Heart right ventricle (tissue), 16 donors: ENCODE measurements at regions not wholly inside any gene's neighbourhood (a gene's known extent, or its start where the extent isn't known, plus 50 kb on each side); places are given as distances from the start of the nearest gene placed in this dataset.
"Not testable (repeated sequence)": the region's sequence is repeated elsewhere in the genome, so short reads cannot be mapped to it uniquely, and the experiment has no call there.

Experiments
- ATAC-seq, 8 donors: fragments of 200-7000 bp; cut with Tn5 transposase; one replicate each; pipeline ENCODE4 v1.9.1; 2020; ENCODE audit warnings: mild to moderate bottlenecking in 8 of 8, moderate library complexity in 8 of 8, moderate number of reproducible peaks in 1 of 8
- DNase-seq, 2 donors: peaks; one replicate each; pipeline ENCODE4 v3.0.0-alpha.2; 2020
- H3K27ac ChIP-seq, 10 donors: fragments of 200-600 bp; sonication (generic) in 2 of 10; one replicate each; pipeline versions ENCODE4 v1.5.0 to v1.8.0; 2020 to 2022; ENCODE audit warnings: mild to moderate bottlenecking in 3 of 10
- H3K27me3 ChIP-seq, 7 donors: fragments of 200-600 bp; one replicate each; pipeline ENCODE4 v1.8.0; 2021 to 2022; ENCODE audit warnings: mild to moderate bottlenecking in 2 of 7
- H3K36me3 ChIP-seq, 9 donors: fragments of 200-600 bp; sonication (generic) in 1 of 9; one replicate each; pipeline versions ENCODE4 v1.5.0 to v1.8.0; 2020 to 2022; ENCODE audit warnings: mild to moderate bottlenecking in 2 of 9
- H3K4me1 ChIP-seq, 9 donors: fragments of 200-600 bp; sonication (generic) in 1 of 9; one replicate each; pipeline versions ENCODE4 v1.5.0 to v1.8.0; 2020 to 2022; ENCODE audit warnings: mild to moderate bottlenecking in 4 of 9
- H3K4me3 ChIP-seq, 10 donors: fragments of 200-600 bp; sonication (generic) in 2 of 10; one replicate each; pipeline versions ENCODE4 v1.5.0 to v1.8.0; 2020 to 2022; ENCODE audit warnings: mild to moderate bottlenecking in 7 of 10, moderate library complexity in 2 of 10
- H3K9me3 ChIP-seq, 11 donors: fragments of 200-600 bp in 10 of 11; sonication (generic) in 2 of 11; one replicate each; pipeline versions ENCODE4 v1.5.0 to v1.8.0; 2013 to 2022; ENCODE audit warnings: mild to moderate bottlenecking in 2 of 11, control low read depth in 1 of 11, moderate library complexity in 1 of 11
- CTCF ChIP-seq, 9 donors: fragments of 200-600 bp; sonication (generic) in 2 of 9; IDR thresholded peaks; one replicate each; pipeline versions ENCODE4 v1.5.0 to v1.8.0; 2021 to 2022; ENCODE audit warnings: antibody characterized with exemption in 9 of 9, mild to moderate bottlenecking in 5 of 9, moderate library complexity in 1 of 9
- WGBS, 2 donors: extraction: QIAGEN DNeasy Blood & Tissue Kit; methylation state at CpG; one replicate each; pipeline ENCODE4 v1.1.7; 2013; ENCODE audit warnings: inconsistent platforms in 1 of 2; 5-methylcytosine and 5-hydroxymethylcytosine counted together
- intact Hi-C, 10 donors: fragments of 100-400 bp; cut with DNase I; formaldehyde crosslinking; loops; one replicate each; pipeline versions ENCODE4 v1.11.1 to v1.14.2; 2022
- donor health status: Arrhythmogenic right ventricular cardiomyopathy.
- donor health status: ischemic (EF 13 %, LVEDD 7.1; RV severe dilation, severe dysfunction).
- donor health status: healthy with polysubstance abuse.
- donor health status: DM: no; HTN: yes; CAD: no.
- donor health status: DM: no; HTN: no; CAD: no.
- donor health status: ischemic (EF 25% LVEDD 6.9; RV normal size, moderate dysfunction).
- donor health status: ischemic (EF 25% LVEDD 5.7; RV mildly dilated, moderate dysfunction).
- donor health status: healthy.
- donor health status: DM: yes; HTN: yes; CAD: no.
- donor health status: Ischemic cardiomyopathy.
- donor health status: ischemic (EF 35%, LVEDD 5.7; RV mildly dilated, moderate dysfunction).
- donor health status: nonischemic (EF 11% LVEDD 7.7; RV severe dilation, severe dysfunction).
- donor health status: DM: yes; HTN: yes; CAD: no.
- donor health status: PGD.
- donor health status: ischemic (EF 29% LVEDD 5.4; RV normal size, mild dysfunction).
- donor health status: nonischemic (EF 23%, LVEDD 6.1; RV moderate dilation, normal function).

- ATAC-seq (no peak), DNase-seq (no peak)
- no peaks in the 10 kb centered on the region for H3K36me3 ChIP-seq
- TF ChIP-seq CTCF (IDR thresholded peaks at IDR 0.05) = no peak
- WGBS, 2 donors = 85 to 100% methylated on average over 1 of the region's 1 CpG
- H3K27ac ChIP-seq = no peak overlapping the region
- H3K27me3 ChIP-seq = no peaks in the 10 kb centered on the region
- H3K4me1 ChIP-seq = no peaks in the 10 kb centered on the region
- no peak overlapping the region for H3K4me3 ChIP-seq
- H3K9me3 ChIP-seq = no peaks in the 10 kb centered on the region
- intact Hi-C loops = no loop called here
Observed at GRCh38 chrX:22585831-22586230, 313.1 kb downstream of the CBLL2 start.

DNA sequence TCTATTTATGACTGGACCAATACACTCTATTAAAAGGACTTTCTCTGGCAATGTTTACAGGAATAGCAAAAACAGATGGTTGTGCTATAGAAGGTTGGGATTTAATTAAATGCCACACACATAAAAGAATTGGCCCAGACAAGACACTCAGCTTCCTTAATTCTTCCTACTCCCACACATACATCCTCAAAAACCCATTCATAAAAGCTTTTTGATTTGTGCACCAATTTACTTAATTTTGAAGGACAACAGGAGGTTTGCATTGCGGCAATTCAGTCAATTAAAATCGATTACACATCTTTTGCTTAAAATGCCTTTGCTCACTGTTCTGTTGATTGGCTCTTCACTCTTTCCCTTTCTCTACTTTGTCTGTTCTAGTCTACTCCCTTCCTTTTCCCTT lies 317.1 kb downstream of the CBLL2 start:
- TF ChIP-seq CTCF (IDR thresholded peaks at IDR 0.05) = no peak
- no peaks in the 10 kb centered on the region for H3K36me3 ChIP-seq
- ATAC-seq (no peak), DNase-seq (no peak)
- intact Hi-C loops = no loop called here
- H3K4me3 ChIP-seq = no peak overlapping the region
- no peaks in the 10 kb centered on the region for H3K27me3 ChIP-seq
- no peaks in the 10 kb centered on the region for H3K4me1 ChIP-seq
- 69 to 74% methylated on average over 2 of the region's 2 CpGs for WGBS, 2 donors
- H3K9me3 ChIP-seq = no peaks in the 10 kb centered on the region
- H3K27ac ChIP-seq = no peak overlapping the region

DNA sequence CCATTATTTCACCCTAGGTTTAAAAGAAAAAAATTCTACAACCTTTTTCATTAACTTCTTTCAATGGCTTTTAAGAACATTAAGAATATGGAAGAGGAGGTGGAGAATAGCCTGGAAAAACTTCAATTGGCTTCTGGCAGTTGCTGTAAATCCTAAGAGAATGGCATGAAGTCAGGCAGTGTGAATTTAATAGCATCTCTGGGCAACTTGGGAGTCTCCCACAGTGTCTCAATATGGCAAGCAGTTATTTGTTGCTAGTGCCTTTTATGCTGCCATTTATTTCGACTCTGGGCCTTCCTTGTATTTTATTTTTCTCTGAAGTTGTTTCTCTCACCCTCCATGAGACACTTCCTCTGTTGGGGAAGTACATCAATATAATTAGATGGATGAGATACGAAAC lies 322.1 kb downstream of the CBLL2 start:
- no peak overlapping the region for H3K27ac ChIP-seq
- DNase-seq (no peak), ATAC-seq (no peak)
- H3K4me3 ChIP-seq = no peak overlapping the region
- peaks cover 0 to 4% (median 0%) of the 10 kb centered on the region in 11 donors for H3K9me3 ChIP-seq
- H3K36me3 ChIP-seq = no peaks in the 10 kb centered on the region
- no peaks in the 10 kb centered on the region for H3K4me1 ChIP-seq
- no peaks in the 10 kb centered on the region for H3K27me3 ChIP-seq
- intact Hi-C loops = no loop called here
- 64 to 69% methylated on average over 2 of the region's 2 CpGs for WGBS, 2 donors
- TF ChIP-seq CTCF (IDR thresholded peaks at IDR 0.05) = no peak

- 97 to 99% methylated on average over 5 of the region's 5 CpGs for WGBS, 2 donors
- no peak for DNase-seq
Observed at GRCh38 chrX:22603060-22603459, 330.3 kb downstream of the CBLL2 start.

DNA sequence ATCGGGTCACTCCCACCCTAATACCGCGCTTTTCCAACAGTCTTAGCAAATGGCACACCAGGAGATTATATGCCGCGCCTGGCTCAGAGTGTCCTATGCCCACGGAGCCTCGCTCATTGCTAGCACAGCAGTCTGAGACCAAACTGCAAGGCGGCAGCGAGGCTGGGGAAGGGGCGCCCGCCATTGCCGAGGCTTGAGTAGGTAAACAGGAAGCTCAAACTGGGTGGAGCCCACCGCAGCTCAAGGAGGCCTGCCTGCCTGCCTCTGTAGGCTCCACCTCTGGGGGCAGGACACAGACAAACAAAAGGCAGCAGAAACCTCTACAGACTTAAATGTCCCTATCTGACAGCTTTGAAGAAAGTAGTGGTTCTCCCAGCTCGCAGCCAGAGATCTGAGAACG lies 336.7 kb downstream of the CBLL2 start:
- ATAC-seq, intact Hi-C loops, H3K27ac ChIP-seq, H3K9me3 ChIP-seq, H3K4me1 ChIP-seq, H3K36me3 ChIP-seq, H3K4me3 ChIP-seq, H3K27me3 ChIP-seq, DNase-seq: not testable (repeated sequence)
- 95 to 97% methylated on average over 15 of the region's 15 CpGs for WGBS, 2 donors

More at GRCh38 chrX:22603060-22603459, 330.3 kb downstream of the CBLL2 start:
- H3K27ac ChIP-seq = no peak overlapping the region
- no peak for ATAC-seq
- H3K27me3 ChIP-seq = no peaks in the 10 kb centered on the region
- intact Hi-C loops = no loop called here
- no peak overlapping the region for H3K4me3 ChIP-seq
- peaks cover 0 to 4% (median 0%) of the 10 kb centered on the region in 11 donors for H3K9me3 ChIP-seq
- H3K36me3 ChIP-seq = no peaks in the 10 kb centered on the region
- no peaks in the 10 kb centered on the region for H3K4me1 ChIP-seq
- no peak for TF ChIP-seq CTCF (IDR thresholded peaks at IDR 0.05)
